WERI-Rb-1 (cell line): ENCODE measurements at regions not wholly inside any gene's neighbourhood (a gene's known extent, or its start where the extent isn't known, plus 50 kb on each side); places are given as distances from the start of the nearest gene placed in this dataset.

Source experiments
- DNase-seq: peaks from one replicate; pipeline ENCODE4 v3.0.0-alpha.2; 2020
- H3K27ac ChIP-seq: fragments of 250-450 bp; sonication (Bioruptor Pico); 2 replicates; pipeline ENCODE4 v1.5.1; 2020; ENCODE audit warnings: mild to moderate bottlenecking, moderate library complexity
- H3K27me3 ChIP-seq: fragments of 250-450 bp; sonication (Bioruptor Pico); 2 replicates; pipeline ENCODE4 v1.5.1; 2021; ENCODE audit warnings: mild to moderate bottlenecking, low read depth, moderate library complexity; ENCODE audit not compliant: insufficient read depth, severe bottlenecking
- H3K36me3 ChIP-seq: fragments of 250-450 bp; sonication (Bioruptor Pico); 2 replicates; pipeline ENCODE4 v1.5.1; 2020; ENCODE audit warnings: mild to moderate bottlenecking, moderate library complexity
- H3K4me3 ChIP-seq: 2 replicates; pipeline ENCODE4 v1.5.1; 2011; ENCODE audit warnings: low read depth, mild to moderate bottlenecking, control low read depth, low read length
- H3K9me3 ChIP-seq: fragments of 250-450 bp; sonication (Bioruptor Pico); 2 replicates; pipeline ENCODE4 v1.5.1; 2021; ENCODE audit warnings: mild to moderate bottlenecking, moderate library complexity; ENCODE audit not compliant: severe bottlenecking
- TF ChIP-seq, protein P1 (sequence below): IDR thresholded peaks from 2 replicates; pipeline ENCODE4 v1.5.1; 2011; ENCODE audit warnings: low read depth, mild to moderate bottlenecking, control low read depth, inconsistent platforms, low read length

DNA sequence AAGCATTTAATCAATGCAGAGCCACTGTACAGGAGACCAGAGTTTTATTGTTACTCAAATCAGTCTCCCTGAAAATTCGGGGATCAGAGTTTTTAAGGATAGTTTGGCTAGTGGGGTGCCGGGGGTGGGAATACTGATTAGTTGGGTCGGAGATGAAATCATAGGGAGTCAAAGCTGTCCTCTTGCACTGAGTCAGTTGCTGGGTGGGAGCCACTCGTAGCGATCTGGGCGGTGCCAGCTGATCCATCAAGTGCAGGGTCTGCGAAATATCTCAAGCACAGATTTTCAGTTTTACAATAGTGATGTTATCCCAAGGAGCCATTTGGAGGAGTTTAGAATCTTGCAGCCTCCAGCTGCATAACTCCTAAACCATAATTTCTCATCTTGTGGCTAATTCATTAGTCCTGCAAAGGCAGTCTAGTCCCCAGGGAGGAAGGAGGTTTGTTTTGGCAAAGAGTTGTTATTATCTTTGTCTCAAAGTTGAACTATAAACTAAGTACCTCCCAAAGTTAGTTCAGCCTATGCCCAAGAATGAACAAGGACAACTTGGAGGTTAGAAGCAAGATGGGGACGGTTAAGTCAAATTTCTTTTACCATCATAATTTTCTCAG lies 169.4 kb upstream of the PLEKHG7 start:
- Histone ChIP-seq H3K36me3 (no peaks in the 10 kb centered on the region), H3K27ac (no peak overlapping the region), H3K9me3 (no peaks in the 10 kb centered on the region), H3K27me3 (no peaks in the 10 kb centered on the region), H3K4me3 (no peak overlapping the region)
- TF ChIP-seq, protein P1, sequence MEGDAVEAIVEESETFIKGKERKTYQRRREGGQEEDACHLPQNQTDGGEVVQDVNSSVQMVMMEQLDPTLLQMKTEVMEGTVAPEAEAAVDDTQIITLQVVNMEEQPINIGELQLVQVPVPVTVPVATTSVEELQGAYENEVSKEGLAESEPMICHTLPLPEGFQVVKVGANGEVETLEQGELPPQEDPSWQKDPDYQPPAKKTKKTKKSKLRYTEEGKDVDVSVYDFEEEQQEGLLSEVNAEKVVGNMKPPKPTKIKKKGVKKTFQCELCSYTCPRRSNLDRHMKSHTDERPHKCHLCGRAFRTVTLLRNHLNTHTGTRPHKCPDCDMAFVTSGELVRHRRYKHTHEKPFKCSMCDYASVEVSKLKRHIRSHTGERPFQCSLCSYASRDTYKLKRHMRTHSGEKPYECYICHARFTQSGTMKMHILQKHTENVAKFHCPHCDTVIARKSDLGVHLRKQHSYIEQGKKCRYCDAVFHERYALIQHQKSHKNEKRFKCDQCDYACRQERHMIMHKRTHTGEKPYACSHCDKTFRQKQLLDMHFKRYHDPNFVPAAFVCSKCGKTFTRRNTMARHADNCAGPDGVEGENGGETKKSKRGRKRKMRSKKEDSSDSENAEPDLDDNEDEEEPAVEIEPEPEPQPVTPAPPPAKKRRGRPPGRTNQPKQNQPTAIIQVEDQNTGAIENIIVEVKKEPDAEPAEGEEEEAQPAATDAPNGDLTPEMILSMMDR: no peak
- DNase-seq: no peak

GRCh38 chr12:92530706-92531105 lies 172.1 kb upstream of the PLEKHG7 start:
- DNase-seq: no peak
- no peak overlapping the region for H3K4me3 ChIP-seq
- TF ChIP-seq, protein P1: no peak
- no peak overlapping the region for H3K27ac ChIP-seq
- H3K9me3 ChIP-seq: no peaks in the 10 kb centered on the region
- no peaks in the 10 kb centered on the region for H3K27me3 ChIP-seq
- H3K36me3 ChIP-seq: no peaks in the 10 kb centered on the region

- H3K36me3 ChIP-seq: no peaks in the 10 kb centered on the region
- H3K9me3 ChIP-seq: no peaks in the 10 kb centered on the region
- H3K4me3 ChIP-seq: no peak overlapping the region
- DNase-seq: no peak
- H3K27ac ChIP-seq: no peak overlapping the region
- H3K27me3 ChIP-seq: no peaks in the 10 kb centered on the region
- TF ChIP-seq, protein P1: no peak
These were observed 172.8 kb upstream of the PLEKHG7 start for GRCh38 chr12:92529944-92530343.

DNA sequence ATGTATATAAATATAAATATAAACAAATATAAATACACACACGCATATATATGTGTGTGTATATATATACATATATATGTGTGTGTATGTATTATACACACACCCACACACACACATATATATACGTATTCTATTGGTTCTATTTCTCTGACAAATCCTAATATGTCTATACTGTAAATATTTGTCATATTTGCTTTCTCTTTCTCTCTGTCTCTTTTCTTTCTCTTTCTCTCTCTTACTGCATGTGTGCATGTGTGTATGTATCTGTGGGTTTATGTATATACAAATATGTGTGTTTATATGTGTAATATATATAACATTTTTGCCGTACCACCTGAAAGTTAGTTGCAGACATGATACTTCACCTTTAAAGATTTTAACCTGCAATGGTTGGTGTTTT lies 174.2 kb upstream of the PLEKHG7 start:
- H3K36me3 ChIP-seq: no peaks in the 10 kb centered on the region
- H3K4me3 ChIP-seq: no peak overlapping the region
- H3K27ac ChIP-seq: no peak overlapping the region
- H3K27me3 ChIP-seq: no peaks in the 10 kb centered on the region
- TF ChIP-seq, protein P1: no peak
- no peak for DNase-seq
- H3K9me3 ChIP-seq: no peaks in the 10 kb centered on the region

- Histone ChIP-seq H3K4me3 (no peak overlapping the region), H3K27ac (no peak overlapping the region), H3K27me3 (no peaks in the 10 kb centered on the region), H3K36me3 (no peaks in the 10 kb centered on the region), H3K9me3 (no peaks in the 10 kb centered on the region)
- TF ChIP-seq, protein P1: no peak
- no peak for DNase-seq
These were observed 174.7 kb upstream of the PLEKHG7 start for GRCh38 chr12:92528097-92528496.

DNA sequence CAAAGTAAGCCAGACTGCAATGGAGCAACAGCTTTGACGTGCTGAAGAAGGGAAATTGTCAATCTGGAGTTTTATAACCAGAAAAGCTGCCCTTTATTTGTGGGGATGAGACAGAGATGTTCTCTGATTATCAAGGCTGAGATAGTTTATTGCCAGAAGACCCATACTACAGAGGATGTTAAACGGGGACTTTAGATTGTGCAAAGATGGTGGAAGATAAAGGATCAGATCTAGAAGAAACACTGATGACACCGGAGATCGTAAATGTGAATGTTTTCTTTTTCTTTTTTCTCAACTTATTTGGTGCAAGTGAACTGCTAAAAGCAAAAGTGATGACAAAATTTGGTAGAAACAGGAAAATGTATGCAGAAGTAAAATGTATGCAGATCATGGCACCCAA lies 178.3 kb upstream of the PLEKHG7 start:
- H3K36me3 ChIP-seq: no peaks in the 10 kb centered on the region

More for the DNA sequence above, 178.3 kb upstream of the PLEKHG7 start:
- Histone ChIP-seq H3K4me3 (no peak overlapping the region), H3K27ac (no peak overlapping the region), H3K27me3 (no peaks in the 10 kb centered on the region), H3K9me3 (no peaks in the 10 kb centered on the region)
- no peak for DNase-seq
- TF ChIP-seq, protein P1: no peak
